ENCODE measurements at regions not wholly inside any gene's neighbourhood (a gene's known extent, or its start where the extent isn't known, plus 50 kb on each side); places are given as distances from the start of the nearest gene placed in this dataset.

- Histone ChIP-seq H3K4me3 (no peak overlapping the region), H3K9me3 (no peaks in the 10 kb centered on the region), H3K4me1 (no peaks in the 10 kb centered on the region), H3K27ac (no peak overlapping the region), H3K27me3 (ENCODE audit: insufficient read depth in 3 of 3, low read length in 2 of 3) (no peaks in the 10 kb centered on the region), H3K36me3 (ENCODE audit: insufficient read depth in 1 of 2, low read depth in 1 of 2) (no peaks in the 10 kb centered on the region)
- ATAC-seq (no peak), DNase-seq (no peak)
- TF ChIP-seq, protein P1, sequence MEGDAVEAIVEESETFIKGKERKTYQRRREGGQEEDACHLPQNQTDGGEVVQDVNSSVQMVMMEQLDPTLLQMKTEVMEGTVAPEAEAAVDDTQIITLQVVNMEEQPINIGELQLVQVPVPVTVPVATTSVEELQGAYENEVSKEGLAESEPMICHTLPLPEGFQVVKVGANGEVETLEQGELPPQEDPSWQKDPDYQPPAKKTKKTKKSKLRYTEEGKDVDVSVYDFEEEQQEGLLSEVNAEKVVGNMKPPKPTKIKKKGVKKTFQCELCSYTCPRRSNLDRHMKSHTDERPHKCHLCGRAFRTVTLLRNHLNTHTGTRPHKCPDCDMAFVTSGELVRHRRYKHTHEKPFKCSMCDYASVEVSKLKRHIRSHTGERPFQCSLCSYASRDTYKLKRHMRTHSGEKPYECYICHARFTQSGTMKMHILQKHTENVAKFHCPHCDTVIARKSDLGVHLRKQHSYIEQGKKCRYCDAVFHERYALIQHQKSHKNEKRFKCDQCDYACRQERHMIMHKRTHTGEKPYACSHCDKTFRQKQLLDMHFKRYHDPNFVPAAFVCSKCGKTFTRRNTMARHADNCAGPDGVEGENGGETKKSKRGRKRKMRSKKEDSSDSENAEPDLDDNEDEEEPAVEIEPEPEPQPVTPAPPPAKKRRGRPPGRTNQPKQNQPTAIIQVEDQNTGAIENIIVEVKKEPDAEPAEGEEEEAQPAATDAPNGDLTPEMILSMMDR (IDR thresholded peaks at IDR 0.05): no peak
- intact Hi-C loops (cut with DNase I): no loop called here
- WGBS, 3 donors: 49 to 55% (median 49%) methylated on average over 2 of the region's 2 CpGs
Observed at GRCh38 chrX:8366481-8366880, 98.1 kb upstream of the VCX3B start.

DNA sequence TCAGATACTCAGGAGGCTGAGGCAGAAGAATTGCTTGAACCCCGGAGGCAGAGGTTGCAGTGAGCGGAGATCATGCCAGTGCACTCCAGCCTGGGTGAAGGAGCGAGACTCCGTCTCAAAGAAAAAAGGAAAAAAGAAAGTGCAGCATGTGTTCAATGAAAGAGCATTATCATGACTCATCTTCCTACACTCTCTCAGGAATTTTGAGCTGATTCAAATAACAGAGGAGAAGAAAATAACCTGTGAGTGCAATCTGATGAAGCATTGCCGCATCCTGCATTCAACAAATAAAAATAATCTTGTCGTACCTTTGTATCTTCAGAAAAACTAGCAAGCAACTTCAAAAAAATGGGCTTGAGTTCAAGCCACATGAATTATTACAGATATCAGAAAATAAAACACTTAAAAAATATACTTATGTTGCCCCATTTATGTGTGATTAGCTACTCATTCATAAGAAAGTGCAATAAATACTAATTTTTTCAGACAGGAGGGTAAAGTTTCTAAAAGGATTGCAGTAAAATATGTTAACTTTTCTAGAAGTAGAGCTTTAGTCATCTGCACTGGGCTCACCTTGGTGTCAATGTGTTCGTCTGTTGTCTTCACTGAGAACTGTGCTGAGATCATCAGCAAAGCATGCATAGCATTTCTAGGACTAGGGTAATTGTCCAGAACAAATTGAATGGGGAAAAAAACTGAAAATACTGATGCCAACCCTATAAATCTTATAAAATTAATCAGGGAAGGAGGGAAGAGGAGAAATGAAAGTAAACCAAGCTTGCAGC lies 90.4 kb upstream of the VCX3B start:
- ATAC-seq (no peak), DNase-seq (no peak)
- H3K36me3 ChIP-seq (ENCODE audit: insufficient read depth in 1 of 2, low read depth in 1 of 2): no peaks in the 10 kb centered on the region
- H3K4me1 ChIP-seq: no peaks in the 10 kb centered on the region
- intact Hi-C loops (cut with DNase I): no loop called here
- no peak overlapping the region for H3K27ac ChIP-seq
- TF ChIP-seq, protein P1 (IDR thresholded peaks at IDR 0.05): no peak
- H3K27me3 ChIP-seq (ENCODE audit: insufficient read depth in 3 of 3, low read length in 2 of 3): no peaks in the 10 kb centered on the region
- peaks cover 5% of the 10 kb centered on the region for H3K9me3 ChIP-seq
- WGBS, 3 donors: 87 to 92% (median 88%) methylated on average over 7 of the region's 7 CpGs
- H3K4me3 ChIP-seq: no peak overlapping the region

DNA sequence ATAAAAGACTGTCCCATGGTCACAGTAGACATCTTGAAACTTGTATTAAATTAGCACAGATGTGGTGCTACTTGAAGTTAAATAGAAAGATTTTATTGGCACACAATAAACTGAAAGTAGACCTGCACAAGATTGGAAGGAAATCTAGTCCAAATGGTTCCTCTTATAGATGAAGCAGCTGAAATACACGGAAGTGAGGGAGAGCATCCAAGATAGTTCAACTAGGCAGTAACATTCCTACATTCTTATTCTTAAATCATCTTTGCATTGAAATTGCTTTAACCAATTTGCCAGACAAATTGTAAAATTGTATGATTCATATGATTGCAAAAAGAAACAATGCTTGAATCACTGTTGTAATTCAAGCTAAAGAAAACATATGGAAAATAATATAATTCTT lies 87.6 kb upstream of the VCX3B start:
- Histone ChIP-seq H3K4me3 (no peak overlapping the region), H3K36me3 (ENCODE audit: insufficient read depth in 1 of 2, low read depth in 1 of 2) (no peaks in the 10 kb centered on the region)
- 39 to 52% (median 45%) methylated on average over 1 of the region's 1 CpG for WGBS, 3 donors

DNA sequence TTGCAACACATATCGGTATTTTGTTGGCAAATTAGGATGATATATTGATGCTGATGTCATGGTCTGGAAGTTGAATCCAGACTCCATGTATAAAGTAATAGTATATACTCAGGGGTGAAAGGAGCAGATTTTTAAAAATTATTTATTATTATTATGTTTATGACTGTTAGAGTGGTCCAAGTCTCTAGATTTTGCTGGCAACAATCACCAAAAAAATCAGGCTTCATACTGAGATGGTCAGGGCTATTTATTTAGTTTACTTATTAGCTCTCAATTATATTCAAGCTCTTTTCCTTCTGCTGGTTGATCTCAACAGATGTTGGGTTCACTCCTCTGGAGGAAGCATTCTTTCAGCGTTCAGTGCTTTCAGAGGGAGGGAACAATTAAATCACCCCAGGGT lies 73.9 kb upstream of the VCX3B start:
- Histone ChIP-seq H3K9me3 (no peaks in the 10 kb centered on the region), H3K27me3 (ENCODE audit: insufficient read depth in 3 of 3, low read length in 2 of 3) (no peaks in the 10 kb centered on the region), H3K4me1 (no peaks in the 10 kb centered on the region), H3K4me3 (no peak overlapping the region), H3K27ac (no peak overlapping the region), H3K36me3 (ENCODE audit: insufficient read depth in 1 of 2, low read depth in 1 of 2) (no peaks in the 10 kb centered on the region)
- TF ChIP-seq, protein P1 (IDR thresholded peaks at IDR 0.05): no peak
- DNase-seq (no peak), ATAC-seq (no peak)
- WGBS, 3 donors: 53 to 58% (median 54%) methylated on average over 2 of the region's 2 CpGs
- intact Hi-C loops (cut with DNase I): no loop called here

More for the DNA sequence above, 87.6 kb upstream of the VCX3B start:
- no peak for ATAC-seq
- H3K27me3 ChIP-seq (ENCODE audit: insufficient read depth in 3 of 3, low read length in 2 of 3): no peaks in the 10 kb centered on the region
- TF ChIP-seq, protein P1 (IDR thresholded peaks at IDR 0.05): no peak
- no peak for DNase-seq
- H3K4me1 ChIP-seq: no peaks in the 10 kb centered on the region
- H3K9me3 ChIP-seq: peaks cover 5% of the 10 kb centered on the region
- intact Hi-C loops (cut with DNase I): no loop called here
- no peak overlapping the region for H3K27ac ChIP-seq

DNA sequence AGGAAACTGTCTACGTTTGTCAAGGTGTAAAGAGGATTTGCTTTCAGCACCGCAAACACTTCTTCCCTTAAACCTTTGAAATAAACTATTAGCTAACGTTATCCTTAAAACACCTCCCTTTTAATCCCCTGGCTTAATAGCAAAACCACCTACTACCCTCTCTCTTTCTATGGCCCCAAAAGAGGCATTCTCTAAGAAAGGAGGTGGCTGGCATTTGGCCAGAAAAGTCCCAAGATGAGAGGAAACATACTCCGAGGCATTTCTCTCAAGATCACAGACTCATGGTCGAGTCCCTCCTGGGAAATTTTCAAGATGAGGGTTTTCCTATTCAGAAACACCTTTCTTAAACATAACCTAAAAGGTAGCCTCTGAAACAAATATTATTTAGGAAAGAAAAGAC lies 60.6 kb upstream of the VCX3B start:
- Histone ChIP-seq H3K36me3 (ENCODE audit: insufficient read depth in 1 of 2, low read depth in 1 of 2) (no peaks in the 10 kb centered on the region), H3K4me1 (no peaks in the 10 kb centered on the region), H3K27ac (no peak overlapping the region), H3K4me3 (no peak overlapping the region), H3K9me3 (peaks cover 10% of the 10 kb centered on the region), H3K27me3 (ENCODE audit: insufficient read depth in 3 of 3, low read length in 2 of 3) (no peaks in the 10 kb centered on the region)
- DNase-seq (no peak), ATAC-seq (no peak)
- TF ChIP-seq, protein P1 (IDR thresholded peaks at IDR 0.05): no peak
- 33 to 39% (median 36%) methylated on average over 5 of the region's 5 CpGs for WGBS, 3 donors
- intact Hi-C loops (cut with DNase I): no loop called here
